MCF 10A (cell line): ENCODE measurements at regions not wholly inside any gene's neighbourhood (a gene's known extent, or its start where the extent isn't known, plus 50 kb on each side); places are given as distances from the start of the nearest gene placed in this dataset.

Experiments used
- BruUV-seq: library from RNA; stranded (reverse); fragments of 400-500 nt; replicated peaks from 2 replicates; lab custom pipeline; 2021; lab: Mats Ljungman, UMichigan
- CTCF ChIA-PET: fragments of 300-600 bp; sonication (Branson Sonifier 250); formaldehyde crosslinking; extraction: SDS; loops from one replicate; lab custom pipeline; 2021; ENCODE audit warnings: antibody characterized with exemption, inconsistent platforms; lab: Yijun Ruan, JAX
- POLR2A ChIA-PET: fragments of 300-600, 350-650 bp; sonication (Branson Sonifier 250); formaldehyde crosslinking; extraction: SDS; loops from one replicate; lab custom pipeline; 2020; ENCODE audit warnings: antibody characterized with exemption, inconsistent platforms; lab: Yijun Ruan, JAX
- DNase-seq: peaks from one replicate; pipeline ENCODE4 v3.0.0-alpha.2; 2018; ENCODE audit not compliant: unreplicated experiment
- H3K27ac Mint-ChIP-seq: one replicate; pipeline ENCODE4 v1.8.0; 2022; ENCODE audit warnings: mild to moderate bottlenecking, low read depth, mixed read lengths; ENCODE audit not compliant: unreplicated experiment
- H3K27me3 Mint-ChIP-seq: one replicate; pipeline ENCODE4 v1.8.0; 2022; ENCODE audit warnings: mixed read lengths; ENCODE audit not compliant: insufficient read depth, unreplicated experiment
- H3K36me3 Mint-ChIP-seq: one replicate; pipeline ENCODE4 v1.8.0; 2022; ENCODE audit warnings: mild to moderate bottlenecking, moderate library complexity, mixed read lengths; ENCODE audit not compliant: insufficient read depth, unreplicated experiment
- H3K4me1 Mint-ChIP-seq: one replicate; pipeline ENCODE4 v1.8.0; 2022; ENCODE audit warnings: mixed read lengths; ENCODE audit not compliant: insufficient read depth, unreplicated experiment
- H3K4me3 Mint-ChIP-seq: one replicate; pipeline ENCODE4 v1.8.0; 2022; ENCODE audit warnings: mild to moderate bottlenecking, moderate library complexity, mixed read lengths; ENCODE audit not compliant: unreplicated experiment
- H3K9me3 Mint-ChIP-seq: one replicate; pipeline ENCODE4 v1.8.0; 2022; ENCODE audit warnings: mixed read lengths; ENCODE audit not compliant: unreplicated experiment
- intact Hi-C: fragments of 100-400 bp; cut with micrococcal nuclease; formaldehyde crosslinking; loops from 2 replicates; pipeline ENCODE4 v1.14.1; 2022
- TF ChIP-seq, protein P1 (sequence below): fragments of 200-600 bp; IDR thresholded peaks from one replicate; pipeline ENCODE4 v1.8.0; 2022; ENCODE audit warnings: antibody characterized with exemption, mild to moderate bottlenecking; ENCODE audit not compliant: unreplicated experiment

- intact Hi-C loops = no loop called here
- H3K36me3 Mint-ChIP-seq = peaks cover 6% of the 10 kb centered on the region
Measured at GRCh38 chr7:31284106-31284505, 56.4 kb downstream of the NEUROD6 start.

GRCh38 chr7:31271641-31272405, 68.7 kb downstream of the NEUROD6 start:
- no peaks in the 10 kb centered on the region for H3K9me3 Mint-ChIP-seq
- POLR2A ChIA-PET = no interaction called here

More at GRCh38 chr7:31284106-31284505, 56.4 kb downstream of the NEUROD6 start:
- ChIA-PET CTCF (interaction anchor here (1.2 kb wide), 1 partner anchor 9 kb away, joined by 3 read pairs; no protein-coding TSS in a partner anchor), POLR2A (no interaction called here)
- Mint-ChIP-seq H3K4me1 (no peaks in the 10 kb centered on the region), H3K27me3 (peaks cover 33% of the 10 kb centered on the region), H3K9me3 (no peaks in the 10 kb centered on the region), H3K27ac (no peak overlapping the region), H3K4me3 (no peak overlapping the region)
- TF ChIP-seq, protein P1, sequence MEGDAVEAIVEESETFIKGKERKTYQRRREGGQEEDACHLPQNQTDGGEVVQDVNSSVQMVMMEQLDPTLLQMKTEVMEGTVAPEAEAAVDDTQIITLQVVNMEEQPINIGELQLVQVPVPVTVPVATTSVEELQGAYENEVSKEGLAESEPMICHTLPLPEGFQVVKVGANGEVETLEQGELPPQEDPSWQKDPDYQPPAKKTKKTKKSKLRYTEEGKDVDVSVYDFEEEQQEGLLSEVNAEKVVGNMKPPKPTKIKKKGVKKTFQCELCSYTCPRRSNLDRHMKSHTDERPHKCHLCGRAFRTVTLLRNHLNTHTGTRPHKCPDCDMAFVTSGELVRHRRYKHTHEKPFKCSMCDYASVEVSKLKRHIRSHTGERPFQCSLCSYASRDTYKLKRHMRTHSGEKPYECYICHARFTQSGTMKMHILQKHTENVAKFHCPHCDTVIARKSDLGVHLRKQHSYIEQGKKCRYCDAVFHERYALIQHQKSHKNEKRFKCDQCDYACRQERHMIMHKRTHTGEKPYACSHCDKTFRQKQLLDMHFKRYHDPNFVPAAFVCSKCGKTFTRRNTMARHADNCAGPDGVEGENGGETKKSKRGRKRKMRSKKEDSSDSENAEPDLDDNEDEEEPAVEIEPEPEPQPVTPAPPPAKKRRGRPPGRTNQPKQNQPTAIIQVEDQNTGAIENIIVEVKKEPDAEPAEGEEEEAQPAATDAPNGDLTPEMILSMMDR = no peak
- DNase-seq = no peak
- BruUV-seq = no TSS peak

DNA sequence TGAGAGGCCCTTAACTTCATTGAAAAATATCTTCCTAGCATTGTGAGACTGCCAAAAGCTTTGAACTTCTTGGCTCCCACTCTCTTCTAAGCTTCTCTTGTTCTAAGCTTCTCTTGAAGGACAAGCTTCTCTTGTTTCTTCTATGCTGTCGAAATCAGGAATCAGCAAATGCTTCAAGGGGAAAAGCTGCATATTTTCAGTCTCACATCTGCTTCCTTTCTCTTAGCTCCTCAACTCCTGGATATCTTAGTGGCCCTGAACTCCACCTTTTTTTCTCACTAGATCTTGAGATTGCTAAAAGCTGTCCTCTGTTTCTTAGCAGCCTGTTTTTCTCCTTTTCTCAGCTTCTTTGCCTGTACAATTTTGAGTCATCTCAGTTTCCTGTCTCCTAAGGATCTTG, 73.0 kb downstream of the NEUROD6 start:
- ChIA-PET POLR2A (no interaction called here), CTCF (no interaction called here)
- Mint-ChIP-seq H3K36me3 (no peaks in the 10 kb centered on the region), H3K9me3 (no peaks in the 10 kb centered on the region), H3K27me3 (peaks cover 52% of the 10 kb centered on the region), H3K4me1 (no peaks in the 10 kb centered on the region), H3K4me3 (no peak overlapping the region), H3K27ac (no peak overlapping the region)
- TF ChIP-seq, protein P1 = no peak
- intact Hi-C loops = no loop called here
- DNase-seq = no peak
- no TSS peak for BruUV-seq

More at GRCh38 chr7:31271641-31272405, 68.7 kb downstream of the NEUROD6 start:
- peaks cover 37% of the 10 kb centered on the region for H3K27me3 Mint-ChIP-seq
- no peak overlapping the region for H3K4me3 Mint-ChIP-seq
- no peak overlapping the region for H3K27ac Mint-ChIP-seq
- intact Hi-C loops = no loop called here
- no TSS peak for BruUV-seq
- H3K36me3 Mint-ChIP-seq = no peaks in the 10 kb centered on the region
- TF ChIP-seq, protein P1 = no peak
- CTCF ChIA-PET = interaction anchor here (0.6 to 1.5 kb wide), 4 partner anchors 137 to 1351 kb away, joined by 3 to 8 read pairs (median 4); no protein-coding TSS in a partner anchor
- H3K4me1 Mint-ChIP-seq = no peaks in the 10 kb centered on the region
- no peak for DNase-seq

DNA sequence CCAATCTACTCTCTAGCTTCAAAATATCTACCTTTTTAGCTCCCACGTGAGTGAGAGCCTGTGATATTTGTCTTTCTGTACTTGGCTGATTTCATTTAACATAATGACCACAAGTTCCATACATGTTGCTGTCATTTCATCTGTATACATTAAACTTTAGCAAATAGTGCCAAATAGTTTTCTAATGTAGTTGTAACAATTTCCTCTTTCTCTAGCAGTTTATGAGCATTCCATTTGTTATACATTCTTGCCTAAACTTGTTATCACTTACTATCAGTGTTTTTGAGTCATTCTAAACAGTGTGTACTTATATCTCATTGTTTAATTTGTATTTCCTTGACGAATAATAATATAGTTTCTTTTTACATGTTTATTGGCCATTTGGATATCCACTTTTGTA, 77.2 kb downstream of the NEUROD6 start:
- CTCF ChIA-PET = no interaction called here
- Mint-ChIP-seq H3K4me3 (no peak overlapping the region), H3K27me3 (peaks cover 39% of the 10 kb centered on the region), H3K27ac (no peak overlapping the region), H3K4me1 (no peaks in the 10 kb centered on the region), H3K9me3 (no peaks in the 10 kb centered on the region), H3K36me3 (no peaks in the 10 kb centered on the region)
- no TSS peak for BruUV-seq
- POLR2A ChIA-PET = no interaction called here
- intact Hi-C loops = no loop called here
- no peak for DNase-seq
- TF ChIP-seq, protein P1 = no peak
